ENCODE measurements at regions not wholly inside any gene's neighbourhood (a gene's known extent, or its start where the extent isn't known, plus 50 kb on each side); places are given as distances from the start of the nearest gene placed in this dataset.

DNA sequence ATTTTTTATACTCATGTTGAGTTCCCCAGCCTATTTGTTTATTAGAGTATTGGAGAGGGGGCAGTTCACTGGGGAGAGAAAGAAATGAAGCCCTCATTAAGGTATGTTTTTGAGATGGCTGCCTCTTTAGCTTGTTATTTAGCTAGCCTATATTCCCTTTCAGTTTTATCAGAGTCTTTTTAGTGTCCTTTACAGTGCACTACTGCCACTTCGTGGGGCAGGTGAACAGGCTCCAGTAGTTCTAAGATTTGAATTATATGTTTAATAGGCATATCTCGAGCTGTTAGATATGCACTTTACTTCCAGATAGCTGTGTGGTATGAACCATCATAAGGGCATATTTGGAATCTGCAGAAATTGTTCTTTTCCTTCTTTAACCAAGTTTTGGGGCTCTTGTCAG lies 482.2 kb downstream of the KDM5D start:
- no peaks in the 10 kb centered on the region for H3K27me3 ChIP-seq (ENCODE audit: control insufficient read depth, insufficient read depth, low read length)
- no peaks in the 10 kb centered on the region for H3K36me3 ChIP-seq (ENCODE audit: control insufficient read depth, insufficient read depth, low read length)
- TF ChIP-seq, protein P1, sequence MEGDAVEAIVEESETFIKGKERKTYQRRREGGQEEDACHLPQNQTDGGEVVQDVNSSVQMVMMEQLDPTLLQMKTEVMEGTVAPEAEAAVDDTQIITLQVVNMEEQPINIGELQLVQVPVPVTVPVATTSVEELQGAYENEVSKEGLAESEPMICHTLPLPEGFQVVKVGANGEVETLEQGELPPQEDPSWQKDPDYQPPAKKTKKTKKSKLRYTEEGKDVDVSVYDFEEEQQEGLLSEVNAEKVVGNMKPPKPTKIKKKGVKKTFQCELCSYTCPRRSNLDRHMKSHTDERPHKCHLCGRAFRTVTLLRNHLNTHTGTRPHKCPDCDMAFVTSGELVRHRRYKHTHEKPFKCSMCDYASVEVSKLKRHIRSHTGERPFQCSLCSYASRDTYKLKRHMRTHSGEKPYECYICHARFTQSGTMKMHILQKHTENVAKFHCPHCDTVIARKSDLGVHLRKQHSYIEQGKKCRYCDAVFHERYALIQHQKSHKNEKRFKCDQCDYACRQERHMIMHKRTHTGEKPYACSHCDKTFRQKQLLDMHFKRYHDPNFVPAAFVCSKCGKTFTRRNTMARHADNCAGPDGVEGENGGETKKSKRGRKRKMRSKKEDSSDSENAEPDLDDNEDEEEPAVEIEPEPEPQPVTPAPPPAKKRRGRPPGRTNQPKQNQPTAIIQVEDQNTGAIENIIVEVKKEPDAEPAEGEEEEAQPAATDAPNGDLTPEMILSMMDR (IDR thresholded peaks at IDR 0.05; ENCODE audit: insufficient read depth, low read length, severe bottlenecking) = peak; percentile 11
- no peak overlapping the region for H3K4me3 ChIP-seq (ENCODE audit: low read depth, low read length)
- FAIRE-seq = no peak
- DNase-seq (ENCODE audit: low read depth) = no peak

DNA sequence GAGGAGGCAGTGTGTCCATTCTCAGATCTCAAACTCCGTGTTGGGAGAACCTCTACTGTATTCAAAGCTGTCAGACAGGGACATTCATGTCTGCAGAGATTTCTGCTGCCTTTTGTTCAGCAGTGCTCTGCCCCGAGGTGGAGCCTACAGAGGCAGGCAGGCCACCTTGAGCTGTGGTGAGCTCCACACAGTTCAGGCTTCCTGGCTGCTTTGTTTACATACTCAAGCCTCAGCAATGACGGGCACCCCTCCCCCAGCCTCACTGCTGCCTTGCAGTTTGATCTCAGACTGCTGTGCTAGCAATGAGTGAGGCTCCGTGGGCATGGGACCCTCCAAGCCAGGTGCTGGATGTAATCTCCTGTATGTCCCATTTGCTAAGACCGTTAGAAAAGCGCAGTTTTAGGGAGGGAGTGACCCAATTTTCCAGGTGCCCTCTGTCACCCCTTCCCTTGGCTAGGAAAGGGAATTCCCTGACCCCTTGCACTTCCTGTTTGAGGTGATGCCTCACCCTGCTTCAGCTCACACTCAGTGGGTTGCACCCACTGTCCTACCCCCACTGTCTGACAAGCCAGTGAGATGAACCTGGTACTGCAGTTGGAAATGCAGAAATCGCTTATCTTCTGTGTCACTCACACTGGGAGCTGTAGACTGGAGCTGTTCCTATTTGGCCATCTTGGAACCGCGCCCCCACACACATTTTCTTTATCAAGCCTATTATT lies 458.9 kb upstream of the HSFY2 start:
- H3K36me3 ChIP-seq (ENCODE audit: control insufficient read depth, insufficient read depth, low read length) = no peaks in the 10 kb centered on the region
- DNase-seq (ENCODE audit: low read depth) (peak; percentile 14), FAIRE-seq (no peak)
- TF ChIP-seq, protein P1 (IDR thresholded peaks at IDR 0.05; ENCODE audit: insufficient read depth, low read length, severe bottlenecking) = no peak
- H3K4me3 ChIP-seq (ENCODE audit: low read depth, low read length) = no peak overlapping the region
- no peaks in the 10 kb centered on the region for H3K27me3 ChIP-seq (ENCODE audit: control insufficient read depth, insufficient read depth, low read length)

DNA sequence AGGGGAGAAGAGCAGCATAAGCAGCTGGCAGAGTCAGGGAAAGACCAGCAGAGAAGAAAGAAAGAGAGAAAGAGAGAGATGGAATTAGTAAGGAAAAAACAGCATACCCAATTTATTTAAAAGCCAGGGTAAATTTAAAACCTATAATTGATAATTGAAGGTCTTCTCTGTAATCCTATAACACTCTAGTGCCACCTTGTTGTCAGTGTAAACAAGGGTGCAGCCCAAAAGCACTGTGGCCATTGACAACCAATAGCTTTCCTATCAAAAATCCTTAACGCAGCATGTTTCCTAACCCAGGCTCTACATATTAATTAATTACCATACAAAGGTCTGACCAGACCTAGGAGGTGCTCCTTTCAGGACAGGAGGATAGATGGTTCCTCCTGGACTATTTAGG lies 447.2 kb upstream of the HSFY2 start:
- no peak for DNase-seq (ENCODE audit: low read depth)
- FAIRE-seq = no peak

DNA sequence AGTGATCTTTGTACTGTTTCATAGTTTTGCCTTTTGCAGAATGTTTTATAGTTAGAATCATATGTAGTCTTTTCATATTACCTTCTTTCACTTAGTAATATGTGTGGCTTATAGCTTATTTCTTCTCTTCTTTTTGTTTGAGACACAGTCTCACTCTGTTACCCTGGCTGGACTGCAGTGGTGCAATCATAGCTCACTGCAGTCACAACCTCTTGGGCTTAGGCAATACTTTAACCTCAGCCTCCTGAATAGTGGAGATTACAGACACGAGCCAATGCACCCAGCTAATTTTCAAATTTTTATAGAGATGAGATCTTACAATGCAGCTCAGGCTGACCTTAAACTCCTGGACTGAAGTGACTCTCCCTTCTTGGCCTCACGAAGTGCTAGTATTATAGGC lies 435.4 kb upstream of the HSFY2 start:
- no peak overlapping the region for H3K4me3 ChIP-seq (ENCODE audit: low read depth, low read length)
- H3K27me3 ChIP-seq (ENCODE audit: control insufficient read depth, insufficient read depth, low read length) = no peaks in the 10 kb centered on the region
- H3K36me3 ChIP-seq (ENCODE audit: control insufficient read depth, insufficient read depth, low read length) = no peaks in the 10 kb centered on the region
- DNase-seq (ENCODE audit: low read depth) (no peak), FAIRE-seq (no peak)
- TF ChIP-seq, protein P1 (IDR thresholded peaks at IDR 0.05; ENCODE audit: insufficient read depth, low read length, severe bottlenecking) = no peak

More for the DNA sequence above, 447.2 kb upstream of the HSFY2 start:
- no peaks in the 10 kb centered on the region for H3K27me3 ChIP-seq (ENCODE audit: control insufficient read depth, insufficient read depth, low read length)
- TF ChIP-seq, protein P1 (IDR thresholded peaks at IDR 0.05; ENCODE audit: insufficient read depth, low read length, severe bottlenecking) = peak; percentile 2
- H3K36me3 ChIP-seq (ENCODE audit: control insufficient read depth, insufficient read depth, low read length) = no peaks in the 10 kb centered on the region
- H3K4me3 ChIP-seq (ENCODE audit: low read depth, low read length) = no peak overlapping the region

DNA sequence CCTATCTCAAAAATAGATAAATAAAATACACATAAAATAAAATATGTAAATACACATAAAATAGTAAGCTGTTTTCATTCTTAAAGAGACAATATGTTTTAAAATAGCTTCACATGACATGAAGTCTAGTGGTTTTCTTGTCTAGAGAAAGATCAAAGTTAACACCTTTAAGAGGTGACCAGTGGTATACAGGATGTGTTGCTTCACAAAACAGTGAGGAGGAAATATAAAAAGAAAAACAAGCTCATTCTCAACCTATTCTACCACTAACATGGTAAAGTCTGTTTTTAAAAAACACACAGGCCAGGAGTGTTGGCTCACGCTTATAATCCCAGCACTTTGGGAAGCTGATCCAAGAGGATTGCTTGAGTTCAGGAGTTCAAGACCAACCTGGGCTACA lies 433.5 kb upstream of the HSFY2 start:
- DNase-seq (ENCODE audit: low read depth) = no peak

More for the DNA sequence above, 433.5 kb upstream of the HSFY2 start:
- Histone ChIP-seq H3K27me3 (ENCODE audit: control insufficient read depth, insufficient read depth, low read length) (no peaks in the 10 kb centered on the region), H3K4me3 (ENCODE audit: low read depth, low read length) (no peak overlapping the region), H3K36me3 (ENCODE audit: control insufficient read depth, insufficient read depth, low read length) (no peaks in the 10 kb centered on the region)
- FAIRE-seq = no peak
- TF ChIP-seq, protein P1 (IDR thresholded peaks at IDR 0.05; ENCODE audit: insufficient read depth, low read length, severe bottlenecking) = no peak
